ENCODE measurements at regions not wholly inside any gene's neighbourhood (a gene's known extent, or its start where the extent isn't known, plus 50 kb on each side); places are given as distances from the start of the nearest gene placed in this dataset.

- H3K36me3 Mint-ChIP-seq (ENCODE audit: low read depth), result no peaks in the 10 kb centered on the region
- DNase-seq (ENCODE audit: low spot score), result no peak
- no peak overlapping the region for H3K27ac Mint-ChIP-seq (ENCODE audit: unreplicated experiment)
- no peak overlapping the region for H3K4me3 Mint-ChIP-seq (ENCODE audit: unreplicated experiment)
- H3K27me3 Mint-ChIP-seq (ENCODE audit: low read depth), result peaks cover 6% of the 10 kb centered on the region
- TF ChIP-seq, protein P1, sequence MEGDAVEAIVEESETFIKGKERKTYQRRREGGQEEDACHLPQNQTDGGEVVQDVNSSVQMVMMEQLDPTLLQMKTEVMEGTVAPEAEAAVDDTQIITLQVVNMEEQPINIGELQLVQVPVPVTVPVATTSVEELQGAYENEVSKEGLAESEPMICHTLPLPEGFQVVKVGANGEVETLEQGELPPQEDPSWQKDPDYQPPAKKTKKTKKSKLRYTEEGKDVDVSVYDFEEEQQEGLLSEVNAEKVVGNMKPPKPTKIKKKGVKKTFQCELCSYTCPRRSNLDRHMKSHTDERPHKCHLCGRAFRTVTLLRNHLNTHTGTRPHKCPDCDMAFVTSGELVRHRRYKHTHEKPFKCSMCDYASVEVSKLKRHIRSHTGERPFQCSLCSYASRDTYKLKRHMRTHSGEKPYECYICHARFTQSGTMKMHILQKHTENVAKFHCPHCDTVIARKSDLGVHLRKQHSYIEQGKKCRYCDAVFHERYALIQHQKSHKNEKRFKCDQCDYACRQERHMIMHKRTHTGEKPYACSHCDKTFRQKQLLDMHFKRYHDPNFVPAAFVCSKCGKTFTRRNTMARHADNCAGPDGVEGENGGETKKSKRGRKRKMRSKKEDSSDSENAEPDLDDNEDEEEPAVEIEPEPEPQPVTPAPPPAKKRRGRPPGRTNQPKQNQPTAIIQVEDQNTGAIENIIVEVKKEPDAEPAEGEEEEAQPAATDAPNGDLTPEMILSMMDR (IDR thresholded peaks at IDR 0.05), result no peak
- H3K9me3 Mint-ChIP-seq (ENCODE audit: low read depth), result peaks cover 3% of the 10 kb centered on the region
- H3K4me1 Mint-ChIP-seq (ENCODE audit: low read depth), result no peaks in the 10 kb centered on the region
Measured at GRCh38 chr1:30615076-30615795, 108.1 kb downstream of the MATN1 start.

GRCh38 chr1:30613188-30613587, 110.2 kb downstream of the MATN1 start:
- H3K4me3 Mint-ChIP-seq (ENCODE audit: unreplicated experiment), result no peak overlapping the region
- no peak for DNase-seq (ENCODE audit: low spot score)
- H3K27ac Mint-ChIP-seq (ENCODE audit: unreplicated experiment), result no peak overlapping the region
- H3K36me3 Mint-ChIP-seq (ENCODE audit: low read depth), result no peaks in the 10 kb centered on the region
- peaks cover 20% of the 10 kb centered on the region for H3K27me3 Mint-ChIP-seq (ENCODE audit: low read depth)
- H3K9me3 Mint-ChIP-seq (ENCODE audit: low read depth), result peaks cover 3% of the 10 kb centered on the region
- TF ChIP-seq, protein P1 (IDR thresholded peaks at IDR 0.05), result no peak
- H3K4me1 Mint-ChIP-seq (ENCODE audit: low read depth), result no peaks in the 10 kb centered on the region

DNA sequence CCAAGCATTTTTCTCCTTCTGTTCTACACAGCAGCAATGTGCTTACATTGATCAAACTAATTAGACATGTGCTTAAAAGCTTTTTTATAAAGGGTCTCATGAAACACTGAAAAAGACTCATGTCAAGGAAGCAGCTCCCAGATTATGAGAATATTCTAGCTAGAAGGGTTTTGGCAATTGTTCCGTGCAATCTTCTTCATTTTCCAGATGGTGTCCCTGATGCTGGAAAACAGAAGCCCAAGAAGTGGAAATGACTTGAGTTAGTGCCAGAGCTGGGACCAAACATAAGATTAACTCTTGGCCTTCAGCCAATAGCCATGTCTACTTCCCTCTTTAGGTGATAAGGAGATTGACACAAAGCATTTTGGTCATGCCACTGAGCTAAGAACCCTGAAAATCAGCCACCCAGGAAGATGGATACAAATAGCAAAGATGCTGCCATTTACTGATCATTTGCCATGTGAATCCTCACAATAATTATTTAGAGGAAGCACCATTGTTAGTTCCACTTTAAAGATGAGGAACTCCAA, 110.8 kb downstream of the MATN1 start:
- TF ChIP-seq, protein P1 (IDR thresholded peaks at IDR 0.05), result no peak
- H3K27me3 Mint-ChIP-seq (ENCODE audit: low read depth), result peaks cover 25% of the 10 kb centered on the region
- no peak overlapping the region for H3K4me3 Mint-ChIP-seq (ENCODE audit: unreplicated experiment)
- H3K4me1 Mint-ChIP-seq (ENCODE audit: low read depth), result no peaks in the 10 kb centered on the region
- H3K36me3 Mint-ChIP-seq (ENCODE audit: low read depth), result no peaks in the 10 kb centered on the region
- H3K9me3 Mint-ChIP-seq (ENCODE audit: low read depth), result peaks cover 3% of the 10 kb centered on the region
- no peak for DNase-seq (ENCODE audit: low spot score)
- H3K27ac Mint-ChIP-seq (ENCODE audit: unreplicated experiment), result no peak overlapping the region

DNA sequence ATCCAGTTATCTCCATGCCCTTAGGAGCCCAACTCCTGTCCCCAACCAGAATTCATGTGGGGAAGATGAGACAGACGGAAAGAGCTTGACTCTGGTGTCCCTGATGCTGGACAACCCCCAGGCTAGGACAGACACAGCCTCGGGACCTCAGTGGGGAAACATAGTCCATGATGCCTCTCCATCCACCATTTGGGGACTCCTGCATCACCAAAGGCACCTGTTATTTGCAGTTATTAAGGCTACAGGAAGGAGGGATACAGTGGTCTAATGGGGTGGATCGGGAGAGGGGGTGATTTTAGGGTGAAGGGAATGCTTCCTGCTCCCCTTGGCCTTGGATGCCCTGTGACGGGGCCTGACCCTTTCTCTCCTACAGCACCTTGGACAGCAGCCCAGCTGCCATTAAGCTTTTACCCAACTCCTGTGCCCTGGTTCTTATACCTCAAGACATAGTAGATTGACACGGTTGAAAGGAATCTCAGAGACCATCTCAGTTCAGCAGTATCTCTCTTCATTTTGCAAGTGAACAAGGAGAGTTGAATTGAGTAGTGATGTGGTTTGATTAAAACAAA, 111.6 kb downstream of the MATN1 start:
- Mint-ChIP-seq H3K9me3 (ENCODE audit: low read depth) (peaks cover 3% of the 10 kb centered on the region), H3K4me3 (ENCODE audit: unreplicated experiment) (no peak overlapping the region), H3K4me1 (ENCODE audit: low read depth) (no peaks in the 10 kb centered on the region), H3K36me3 (ENCODE audit: low read depth) (no peaks in the 10 kb centered on the region), H3K27ac (ENCODE audit: unreplicated experiment) (no peak overlapping the region), H3K27me3 (ENCODE audit: low read depth) (peaks cover 33% of the 10 kb centered on the region)
- no peak for DNase-seq (ENCODE audit: low spot score)
- TF ChIP-seq, protein P1 (IDR thresholded peaks at IDR 0.05), result no peak

- H3K4me1 Mint-ChIP-seq (ENCODE audit: low read depth), result no peaks in the 10 kb centered on the region
- H3K27ac Mint-ChIP-seq (ENCODE audit: unreplicated experiment), result no peak overlapping the region
- peaks cover 3% of the 10 kb centered on the region for H3K9me3 Mint-ChIP-seq (ENCODE audit: low read depth)
Measured at GRCh38 chr1:30610917-30611316, 112.5 kb downstream of the MATN1 start.

More at GRCh38 chr1:30610917-30611316, 112.5 kb downstream of the MATN1 start:
- Mint-ChIP-seq H3K27me3 (ENCODE audit: low read depth) (peaks cover 39% of the 10 kb centered on the region), H3K36me3 (ENCODE audit: low read depth) (no peaks in the 10 kb centered on the region), H3K4me3 (ENCODE audit: unreplicated experiment) (no peak overlapping the region)
- DNase-seq (ENCODE audit: low spot score), result no peak
- TF ChIP-seq, protein P1 (IDR thresholded peaks at IDR 0.05), result no peak
